ENCODE measurements at regions not wholly inside any gene's neighbourhood (a gene's known extent, or its start where the extent isn't known, plus 50 kb on each side); places are given as distances from the start of the nearest gene placed in this dataset.

DNA sequence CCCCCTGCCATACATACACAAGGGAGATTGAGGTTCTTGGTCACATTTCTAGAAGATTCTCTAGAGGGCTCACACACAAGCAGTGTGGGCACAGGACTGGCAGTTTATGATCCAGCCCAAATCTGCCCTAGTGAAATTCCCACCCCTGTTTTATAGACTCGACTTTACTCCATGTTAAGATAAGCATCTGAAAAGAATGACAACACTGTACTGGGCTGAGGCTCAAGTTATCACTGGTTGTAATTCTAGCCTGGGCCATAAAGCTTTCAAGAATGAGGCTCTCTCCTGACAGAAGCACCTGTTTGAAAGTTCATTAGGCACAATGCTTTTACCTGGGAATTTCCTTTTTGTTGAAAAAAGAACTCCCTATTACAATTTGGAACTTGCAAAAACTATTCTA is 195.6 kb upstream of the GLI3 start:
- DNase-seq (ENCODE audit: low spot score) = no peak
- TF ChIP-seq, protein P1, sequence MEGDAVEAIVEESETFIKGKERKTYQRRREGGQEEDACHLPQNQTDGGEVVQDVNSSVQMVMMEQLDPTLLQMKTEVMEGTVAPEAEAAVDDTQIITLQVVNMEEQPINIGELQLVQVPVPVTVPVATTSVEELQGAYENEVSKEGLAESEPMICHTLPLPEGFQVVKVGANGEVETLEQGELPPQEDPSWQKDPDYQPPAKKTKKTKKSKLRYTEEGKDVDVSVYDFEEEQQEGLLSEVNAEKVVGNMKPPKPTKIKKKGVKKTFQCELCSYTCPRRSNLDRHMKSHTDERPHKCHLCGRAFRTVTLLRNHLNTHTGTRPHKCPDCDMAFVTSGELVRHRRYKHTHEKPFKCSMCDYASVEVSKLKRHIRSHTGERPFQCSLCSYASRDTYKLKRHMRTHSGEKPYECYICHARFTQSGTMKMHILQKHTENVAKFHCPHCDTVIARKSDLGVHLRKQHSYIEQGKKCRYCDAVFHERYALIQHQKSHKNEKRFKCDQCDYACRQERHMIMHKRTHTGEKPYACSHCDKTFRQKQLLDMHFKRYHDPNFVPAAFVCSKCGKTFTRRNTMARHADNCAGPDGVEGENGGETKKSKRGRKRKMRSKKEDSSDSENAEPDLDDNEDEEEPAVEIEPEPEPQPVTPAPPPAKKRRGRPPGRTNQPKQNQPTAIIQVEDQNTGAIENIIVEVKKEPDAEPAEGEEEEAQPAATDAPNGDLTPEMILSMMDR (IDR thresholded peaks at IDR 0.05; ENCODE audit: extremely low read depth, missing control alignments) = no peak

DNA sequence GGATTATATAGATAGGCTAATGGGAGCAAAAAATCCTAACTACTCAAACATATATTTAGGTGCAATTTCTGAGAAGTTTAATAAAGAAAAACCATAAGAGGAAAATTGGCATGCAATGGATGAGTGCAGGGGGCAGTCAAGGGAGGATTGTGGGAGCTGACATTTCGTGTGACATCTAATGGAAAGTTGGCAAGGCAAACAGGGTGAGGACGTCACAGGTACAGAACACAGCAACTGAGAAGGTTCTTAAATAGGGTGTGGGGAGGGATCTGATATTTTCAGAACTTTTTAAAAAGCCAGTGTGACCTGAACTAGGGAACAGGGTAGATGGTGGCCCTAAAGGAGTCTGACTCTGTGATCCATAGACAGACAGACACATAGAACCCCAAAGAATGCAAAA is 194.9 kb upstream of the GLI3 start:
- no peak for DNase-seq (ENCODE audit: low spot score)
- TF ChIP-seq, protein P1 (IDR thresholded peaks at IDR 0.05; ENCODE audit: extremely low read depth, missing control alignments) = no peak

DNA sequence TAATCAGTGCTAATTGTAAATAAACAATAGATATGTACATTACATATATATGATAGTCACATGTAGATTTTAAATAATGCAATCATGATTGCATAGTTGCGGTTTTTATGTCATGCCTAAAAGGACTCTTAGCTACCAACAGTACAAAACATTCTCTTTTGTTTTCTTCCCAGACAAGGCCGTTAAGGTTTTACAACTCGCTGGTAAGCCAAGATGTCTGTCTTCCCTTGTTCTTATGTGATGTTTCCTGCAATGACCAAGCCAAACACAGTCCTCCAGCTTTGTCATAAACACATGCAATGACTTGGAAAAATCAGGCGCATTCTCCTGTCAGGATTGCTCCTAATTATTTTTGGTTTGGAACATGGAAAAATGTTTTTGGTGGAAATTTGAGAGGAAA is 192.3 kb upstream of the GLI3 start:
- TF ChIP-seq, protein P1 (IDR thresholded peaks at IDR 0.05; ENCODE audit: extremely low read depth, missing control alignments) = no peak
- DNase-seq (ENCODE audit: low spot score) = no peak

DNA sequence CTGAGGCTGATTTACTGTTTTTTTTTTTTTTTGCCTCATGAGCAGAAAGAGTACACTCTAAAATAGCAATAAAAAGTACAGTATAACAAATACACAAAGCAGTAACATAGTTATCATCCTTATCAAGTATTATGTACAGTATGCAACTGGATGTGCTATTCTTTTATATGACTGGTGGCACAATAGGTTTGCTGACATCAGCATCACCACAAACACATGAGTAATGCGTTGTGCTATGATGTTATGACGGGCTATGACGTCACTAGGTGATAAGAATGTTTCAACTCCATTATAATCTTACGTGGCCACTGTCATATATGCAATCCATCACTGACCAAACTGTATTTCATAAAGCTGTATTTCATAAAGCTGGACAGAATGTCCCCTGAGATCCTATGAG is 189.2 kb upstream of the GLI3 start:
- TF ChIP-seq, protein P1 (IDR thresholded peaks at IDR 0.05; ENCODE audit: extremely low read depth, missing control alignments) = no peak
- DNase-seq (ENCODE audit: low spot score) = no peak

DNA sequence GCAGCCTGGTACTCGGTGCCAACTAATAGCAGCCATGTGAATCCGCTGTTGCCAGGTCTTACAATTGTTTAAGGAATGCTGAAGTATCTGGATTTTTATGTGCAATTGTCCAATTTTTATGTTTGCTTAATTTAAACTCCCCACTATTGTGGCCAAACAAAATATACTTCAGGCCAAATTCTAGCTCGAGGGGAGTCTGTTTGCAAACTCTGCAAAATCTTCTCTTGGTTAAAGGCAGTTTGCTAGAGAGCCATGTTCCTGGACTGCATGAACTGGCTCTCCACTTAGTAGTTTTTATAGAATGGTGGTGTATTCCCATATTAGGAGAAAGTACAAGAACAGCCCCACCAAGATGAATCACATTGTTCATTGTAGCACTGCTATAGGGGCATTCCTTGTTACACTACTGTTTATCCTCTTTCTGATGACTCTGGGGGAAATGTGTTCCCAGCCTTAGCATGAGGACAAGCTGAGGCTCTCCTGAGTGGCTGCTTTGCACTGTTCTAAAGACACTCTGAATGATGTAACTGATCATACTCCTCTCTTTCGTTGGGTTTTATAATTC is 178.0 kb upstream of the GLI3 start:
- TF ChIP-seq, protein P1 (IDR thresholded peaks at IDR 0.05; ENCODE audit: extremely low read depth, missing control alignments) = no peak
- DNase-seq (ENCODE audit: low spot score) = no peak

DNA sequence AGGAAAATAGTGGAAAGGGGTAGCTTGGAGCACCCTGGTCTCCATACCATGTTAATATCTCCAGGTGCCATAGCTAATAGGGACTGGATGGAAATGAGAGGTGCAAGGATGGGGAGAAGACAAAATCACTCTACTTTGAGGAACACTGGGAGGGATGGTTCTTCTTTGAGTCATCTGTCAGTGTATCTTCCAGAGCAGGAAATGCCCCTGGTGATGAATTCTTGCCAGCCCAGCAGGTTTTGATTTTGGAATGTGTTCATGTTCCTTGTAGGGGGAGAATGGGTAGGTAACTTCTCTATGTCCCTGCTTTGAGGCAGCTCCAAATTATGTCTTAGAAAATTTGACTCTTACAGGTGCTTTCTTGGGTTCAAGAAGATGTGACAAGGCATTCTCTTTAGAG is 177.0 kb upstream of the GLI3 start:
- TF ChIP-seq, protein P1 (IDR thresholded peaks at IDR 0.05; ENCODE audit: extremely low read depth, missing control alignments) = no peak
- no peak for DNase-seq (ENCODE audit: low spot score)

DNA sequence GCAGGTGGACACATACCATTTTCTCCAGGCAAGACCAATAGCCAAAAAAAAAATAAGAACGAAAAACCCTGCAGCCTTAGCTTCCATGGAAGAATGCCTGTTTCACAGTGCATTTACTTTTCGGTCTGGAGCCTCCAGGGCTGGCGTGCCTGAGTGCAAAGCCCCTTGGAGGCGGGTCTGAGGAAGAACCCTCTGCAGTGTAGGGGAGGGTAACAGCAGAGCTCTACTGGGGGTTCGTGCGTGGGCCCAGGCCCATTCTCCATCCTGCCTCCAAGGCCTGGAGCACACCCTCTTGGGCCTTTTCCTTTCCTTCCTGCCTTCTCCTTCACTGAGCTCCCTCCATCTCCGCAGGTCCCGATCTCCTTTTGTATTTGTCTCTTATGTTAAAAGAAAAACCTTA is 172.3 kb upstream of the GLI3 start:
- TF ChIP-seq, protein P1 (IDR thresholded peaks at IDR 0.05; ENCODE audit: extremely low read depth, missing control alignments) = no peak
- DNase-seq (ENCODE audit: low spot score) = no peak
